ENCODE measurements at regions not wholly inside any gene's neighbourhood (a gene's known extent, or its start where the extent isn't known, plus 50 kb on each side); places are given as distances from the start of the nearest gene placed in this dataset.

DNA sequence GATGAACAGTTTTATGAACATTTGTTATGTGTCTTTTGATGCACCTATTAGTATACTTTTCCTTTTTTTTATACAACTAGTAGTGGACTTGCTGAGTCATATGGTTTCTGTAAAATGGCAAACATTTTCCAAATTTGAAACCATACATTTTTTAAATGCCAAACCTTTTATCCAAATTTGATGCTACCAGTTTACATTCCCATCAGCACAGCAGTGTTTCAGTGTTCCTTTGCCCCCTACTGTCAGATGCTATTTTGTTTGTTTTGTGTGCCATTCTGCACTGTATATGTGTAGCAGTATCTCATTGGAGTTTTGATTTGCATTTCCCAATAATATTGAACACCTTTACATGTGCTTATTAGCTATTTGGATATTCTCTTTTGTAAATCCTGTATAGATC lies 219.4 kb downstream of the TANC2 start:
- TF ChIP-seq NR2C2 (CRISPR knock-in tag; IDR thresholded peaks at IDR 0.05) (no peak), GABPB1 (CRISPR knock-in tag; IDR thresholded peaks at IDR 0.05) (no peak), CREM (CRISPR knock-in tag; IDR thresholded peaks at IDR 0.05) (no peak), ATF1 (CRISPR knock-in tag; IDR thresholded peaks at IDR 0.05) (no peak), PREB (CRISPR knock-in tag; IDR thresholded peaks at IDR 0.05; ENCODE audit: borderline replicate concordance) (no peak), FOXK1 (CRISPR knock-in tag; IDR thresholded peaks at IDR 0.05) (no peak), MXD4 (CRISPR knock-in tag; IDR thresholded peaks at IDR 0.05; ENCODE audit: borderline replicate concordance) (no peak), ZNF416 (CRISPR knock-in tag; IDR thresholded peaks at IDR 0.05) (no peak), SP1 (CRISPR knock-in tag; conservative IDR thresholded peaks at IDR 0.05) (no peak), TCF7 (CRISPR knock-in tag; IDR thresholded peaks at IDR 0.05; ENCODE audit: low read depth) (no peak)
- TF ChIP-seq, protein P1, sequence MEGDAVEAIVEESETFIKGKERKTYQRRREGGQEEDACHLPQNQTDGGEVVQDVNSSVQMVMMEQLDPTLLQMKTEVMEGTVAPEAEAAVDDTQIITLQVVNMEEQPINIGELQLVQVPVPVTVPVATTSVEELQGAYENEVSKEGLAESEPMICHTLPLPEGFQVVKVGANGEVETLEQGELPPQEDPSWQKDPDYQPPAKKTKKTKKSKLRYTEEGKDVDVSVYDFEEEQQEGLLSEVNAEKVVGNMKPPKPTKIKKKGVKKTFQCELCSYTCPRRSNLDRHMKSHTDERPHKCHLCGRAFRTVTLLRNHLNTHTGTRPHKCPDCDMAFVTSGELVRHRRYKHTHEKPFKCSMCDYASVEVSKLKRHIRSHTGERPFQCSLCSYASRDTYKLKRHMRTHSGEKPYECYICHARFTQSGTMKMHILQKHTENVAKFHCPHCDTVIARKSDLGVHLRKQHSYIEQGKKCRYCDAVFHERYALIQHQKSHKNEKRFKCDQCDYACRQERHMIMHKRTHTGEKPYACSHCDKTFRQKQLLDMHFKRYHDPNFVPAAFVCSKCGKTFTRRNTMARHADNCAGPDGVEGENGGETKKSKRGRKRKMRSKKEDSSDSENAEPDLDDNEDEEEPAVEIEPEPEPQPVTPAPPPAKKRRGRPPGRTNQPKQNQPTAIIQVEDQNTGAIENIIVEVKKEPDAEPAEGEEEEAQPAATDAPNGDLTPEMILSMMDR (IDR thresholded peaks at IDR 0.05): no peak
- TF ChIP-seq, protein P2, sequence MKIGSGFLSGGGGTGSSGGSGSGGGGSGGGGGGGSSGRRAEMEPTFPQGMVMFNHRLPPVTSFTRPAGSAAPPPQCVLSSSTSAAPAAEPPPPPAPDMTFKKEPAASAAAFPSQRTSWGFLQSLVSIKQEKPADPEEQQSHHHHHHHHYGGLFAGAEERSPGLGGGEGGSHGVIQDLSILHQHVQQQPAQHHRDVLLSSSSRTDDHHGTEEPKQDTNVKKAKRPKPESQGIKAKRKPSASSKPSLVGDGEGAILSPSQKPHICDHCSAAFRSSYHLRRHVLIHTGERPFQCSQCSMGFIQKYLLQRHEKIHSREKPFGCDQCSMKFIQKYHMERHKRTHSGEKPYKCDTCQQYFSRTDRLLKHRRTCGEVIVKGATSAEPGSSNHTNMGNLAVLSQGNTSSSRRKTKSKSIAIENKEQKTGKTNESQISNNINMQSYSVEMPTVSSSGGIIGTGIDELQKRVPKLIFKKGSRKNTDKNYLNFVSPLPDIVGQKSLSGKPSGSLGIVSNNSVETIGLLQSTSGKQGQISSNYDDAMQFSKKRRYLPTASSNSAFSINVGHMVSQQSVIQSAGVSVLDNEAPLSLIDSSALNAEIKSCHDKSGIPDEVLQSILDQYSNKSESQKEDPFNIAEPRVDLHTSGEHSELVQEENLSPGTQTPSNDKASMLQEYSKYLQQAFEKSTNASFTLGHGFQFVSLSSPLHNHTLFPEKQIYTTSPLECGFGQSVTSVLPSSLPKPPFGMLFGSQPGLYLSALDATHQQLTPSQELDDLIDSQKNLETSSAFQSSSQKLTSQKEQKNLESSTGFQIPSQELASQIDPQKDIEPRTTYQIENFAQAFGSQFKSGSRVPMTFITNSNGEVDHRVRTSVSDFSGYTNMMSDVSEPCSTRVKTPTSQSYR (CRISPR knock-in tag; IDR thresholded peaks at IDR 0.05): no peak

Data from WTC11 (cell line).